Esophagus (tissue), 2 donors: ENCODE measurements at regions not wholly inside any gene's neighbourhood (a gene's known extent, or its start where the extent isn't known, plus 50 kb on each side); places are given as distances from the start of the nearest gene placed in this dataset.
"Not testable (repeated sequence)": the region's sequence is repeated elsewhere in the genome, so short reads cannot be mapped to it uniquely, and the experiment has no call there.

Experiments used
- H3K27ac ChIP-seq, 2 donors: one replicate each; pipeline ENCODE4 v1.5.1; 2013; ENCODE audit warnings: low read depth in 2 of 2, mild to moderate bottlenecking in 2 of 2, inconsistent platforms in 1 of 2, low read length in 1 of 2, moderate library complexity in 1 of 2
- H3K27me3 ChIP-seq, 2 donors: one replicate each; pipeline ENCODE4 v1.6.1; 2013; ENCODE audit warnings: low read length in 2 of 2, control low read depth in 1 of 2, mild to moderate bottlenecking in 1 of 2; ENCODE audit not compliant: insufficient read depth in 2 of 2, control insufficient read depth in 1 of 2
- H3K36me3 ChIP-seq, 2 donors: one replicate each; pipeline ENCODE4 v1.6.1; 2013; ENCODE audit warnings: low read length in 1 of 2; ENCODE audit not compliant: control insufficient read depth in 2 of 2, insufficient read depth in 2 of 2
- H3K4me1 ChIP-seq, 2 donors: one replicate each; pipeline ENCODE4 v1.6.1; 2013; ENCODE audit warnings: low read length in 1 of 2; ENCODE audit not compliant: control insufficient read depth in 2 of 2, insufficient read depth in 2 of 2
- H3K4me3 ChIP-seq, 2 donors: one replicate each; pipeline ENCODE4 v1.5.1; 2013; ENCODE audit warnings: low read length in 2 of 2, mild to moderate bottlenecking in 2 of 2, low read depth in 1 of 2, moderate library complexity in 1 of 2
- H3K9me3 ChIP-seq, 2 donors: one replicate each; pipeline ENCODE4 v1.6.1; 2013; ENCODE audit warnings: mild to moderate bottlenecking in 2 of 2, low read depth in 1 of 2, low read length in 1 of 2, moderate library complexity in 1 of 2; ENCODE audit not compliant: control insufficient read depth in 2 of 2, insufficient read depth in 1 of 2
- WGBS, 2 donors: extraction: QIAGEN DNeasy Blood & Tissue Kit; methylation state at CpG; one replicate each; pipeline ENCODE4 v1.1.7; 2013; 5-methylcytosine and 5-hydroxymethylcytosine counted together
- donor health status: healthy with polysubstance abuse.
- donor health status: Bipolar disorder and iron deficiency.

DNA sequence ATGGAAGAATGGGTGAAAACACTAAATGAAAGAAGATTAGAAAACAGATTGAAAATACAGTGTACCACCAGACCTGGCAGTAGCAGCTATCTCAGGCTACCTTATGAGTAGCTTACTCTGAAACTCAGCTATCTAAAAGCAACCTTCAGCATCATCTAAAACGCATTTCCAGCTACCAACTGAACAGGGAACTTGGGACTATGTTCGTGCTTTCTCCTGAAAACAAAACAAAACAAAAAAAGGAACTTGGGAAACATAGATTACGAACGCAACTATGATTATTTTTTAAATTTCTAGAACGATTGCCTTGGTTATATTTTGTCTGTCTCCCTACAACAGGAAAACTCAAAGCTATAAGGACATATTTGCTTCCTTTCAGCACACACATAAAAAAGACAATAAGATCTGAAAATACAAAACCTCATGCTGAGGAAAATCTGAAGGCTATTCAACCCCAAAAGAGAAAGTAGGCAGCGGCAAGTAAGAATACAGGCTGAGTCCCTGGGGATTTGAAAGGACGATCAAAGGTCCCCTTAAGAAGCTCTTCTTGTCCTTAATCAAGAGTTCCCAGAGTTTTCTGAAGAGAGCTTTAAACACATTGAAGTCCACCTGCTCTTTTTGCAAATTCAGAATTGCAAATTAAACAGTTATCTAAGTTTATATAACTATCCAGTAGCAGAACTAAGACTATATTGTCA lies 53.4 kb downstream of the OR2K2 start:
- WGBS, 2 donors = 75 to 78% methylated on average over 7 of the region's 7 CpGs
- H3K36me3 ChIP-seq = no peaks in the 10 kb centered on the region
- H3K9me3 ChIP-seq = no peaks in the 10 kb centered on the region
- no peaks in the 10 kb centered on the region for H3K27me3 ChIP-seq
- no peak overlapping the region for H3K4me3 ChIP-seq
- no peak overlapping the region for H3K27ac ChIP-seq
- H3K4me1 ChIP-seq = no peaks in the 10 kb centered on the region

- H3K4me1 ChIP-seq = no peaks in the 10 kb centered on the region
- 72 to 73% methylated on average over 2 of the region's 2 CpGs for WGBS, 2 donors
- H3K36me3 ChIP-seq = no peaks in the 10 kb centered on the region
- H3K27ac ChIP-seq = no peak overlapping the region
- no peaks in the 10 kb centered on the region for H3K9me3 ChIP-seq
- no peak overlapping the region for H3K4me3 ChIP-seq
- H3K27me3 ChIP-seq = peaks cover 0 to 2% of the 10 kb centered on the region in 2 donors
These were observed 55.3 kb downstream of the OR2K2 start for GRCh38 chr9:111274737-111275136.

- Histone ChIP-seq H3K27me3 (peaks cover 0 to 2% of the 10 kb centered on the region in 2 donors), H3K27ac (no peak overlapping the region), H3K9me3 (no peaks in the 10 kb centered on the region), H3K36me3 (no peaks in the 10 kb centered on the region), H3K4me1 (no peaks in the 10 kb centered on the region), H3K4me3 (no peak overlapping the region)
- WGBS, 2 donors = 44 to 45% methylated on average over 4 of the region's 4 CpGs
These were observed 57.4 kb downstream of the OR2K2 start for GRCh38 chr9:111272581-111272980.

GRCh38 chr9:111271481-111272080 lies 58.4 kb downstream of the OR2K2 start:
- no peaks in the 10 kb centered on the region for H3K36me3 ChIP-seq
- H3K4me1 ChIP-seq = no peaks in the 10 kb centered on the region
- H3K4me3 ChIP-seq = no peak overlapping the region
- WGBS, 2 donors = 76 to 78% methylated on average over 4 of the region's 4 CpGs
- no peak overlapping the region for H3K27ac ChIP-seq
- no peaks in the 10 kb centered on the region for H3K9me3 ChIP-seq
- peaks cover 0 to 2% of the 10 kb centered on the region in 2 donors for H3K27me3 ChIP-seq

- H3K36me3 ChIP-seq = no peaks in the 10 kb centered on the region
- H3K27me3 ChIP-seq = peaks cover 0 to 2% of the 10 kb centered on the region in 2 donors
- no peaks in the 10 kb centered on the region for H3K4me1 ChIP-seq
- peaks cover under 1 to 1% of the 10 kb centered on the region in 2 donors for H3K9me3 ChIP-seq
- no peak overlapping the region for H3K4me3 ChIP-seq
- no peak overlapping the region for H3K27ac ChIP-seq
- 90 to 94% methylated on average over 2 of the region's 2 CpGs for WGBS, 2 donors
These were observed 59.0 kb downstream of the OR2K2 start for GRCh38 chr9:111271047-111271446.

GRCh38 chr9:111266024-111266423 lies 64.0 kb downstream of the OR2K2 start:
- not testable (repeated sequence) for H3K4me3 ChIP-seq, H3K36me3 ChIP-seq, H3K27ac ChIP-seq, H3K27me3 ChIP-seq, H3K4me1 ChIP-seq, H3K9me3 ChIP-seq
- 77 to 78% methylated on average over 5 of the region's 5 CpGs for WGBS, 2 donors

DNA sequence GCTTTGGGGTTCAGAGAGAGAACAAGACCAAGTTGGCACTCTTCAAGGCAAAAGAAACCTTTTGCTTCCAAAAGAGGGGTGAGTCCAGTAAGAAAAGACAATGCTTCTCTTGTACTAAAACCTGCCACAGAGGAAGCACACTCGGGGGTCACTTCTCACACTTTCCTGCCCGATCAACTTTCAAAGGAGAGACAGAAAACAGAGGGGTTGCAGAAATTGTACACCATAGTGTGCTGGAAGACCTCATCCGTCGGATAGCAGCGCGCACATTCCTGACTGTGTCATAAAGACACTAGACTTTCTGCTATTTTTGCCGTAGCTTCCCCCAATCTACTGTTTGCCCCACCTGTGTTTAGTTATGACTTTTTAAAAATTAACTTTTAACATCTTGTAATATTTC lies 66.9 kb downstream of the OR2K2 start:
- H3K4me1 ChIP-seq = no peaks in the 10 kb centered on the region
- 66 to 70% methylated on average over 7 of the region's 7 CpGs for WGBS, 2 donors
- H3K36me3 ChIP-seq = no peaks in the 10 kb centered on the region
- no peak overlapping the region for H3K4me3 ChIP-seq
- H3K27me3 ChIP-seq = no peaks in the 10 kb centered on the region
- H3K27ac ChIP-seq = no peak overlapping the region
- H3K9me3 ChIP-seq = peaks cover 2 to 3% of the 10 kb centered on the region in 2 donors

DNA sequence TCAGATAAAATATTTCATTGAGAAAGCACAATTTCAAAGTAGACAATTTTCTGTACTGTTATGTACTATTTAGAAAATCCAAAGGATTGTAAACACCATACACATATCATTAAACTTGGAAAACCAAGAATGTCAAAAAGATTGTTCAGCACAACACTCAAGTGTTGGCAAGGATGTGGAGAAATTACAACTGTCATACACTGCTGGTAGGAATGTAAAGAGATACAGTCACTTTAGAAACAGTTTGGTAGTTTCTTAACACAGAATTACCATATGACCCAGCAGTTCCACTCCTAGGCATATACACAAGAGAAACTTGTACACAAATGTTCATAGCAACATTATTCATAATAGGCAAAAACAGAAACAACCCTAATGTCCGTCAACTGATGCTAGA lies 71.2 kb downstream of the OR2K2 start:
- H3K4me1 ChIP-seq = no peaks in the 10 kb centered on the region
- no peak overlapping the region for H3K27ac ChIP-seq
- H3K9me3 ChIP-seq = no peaks in the 10 kb centered on the region
- no peaks in the 10 kb centered on the region for H3K36me3 ChIP-seq
- no peaks in the 10 kb centered on the region for H3K27me3 ChIP-seq
- no peak overlapping the region for H3K4me3 ChIP-seq
- WGBS, 2 donors = 85% methylated on average over 1 of the region's 1 CpG

DNA sequence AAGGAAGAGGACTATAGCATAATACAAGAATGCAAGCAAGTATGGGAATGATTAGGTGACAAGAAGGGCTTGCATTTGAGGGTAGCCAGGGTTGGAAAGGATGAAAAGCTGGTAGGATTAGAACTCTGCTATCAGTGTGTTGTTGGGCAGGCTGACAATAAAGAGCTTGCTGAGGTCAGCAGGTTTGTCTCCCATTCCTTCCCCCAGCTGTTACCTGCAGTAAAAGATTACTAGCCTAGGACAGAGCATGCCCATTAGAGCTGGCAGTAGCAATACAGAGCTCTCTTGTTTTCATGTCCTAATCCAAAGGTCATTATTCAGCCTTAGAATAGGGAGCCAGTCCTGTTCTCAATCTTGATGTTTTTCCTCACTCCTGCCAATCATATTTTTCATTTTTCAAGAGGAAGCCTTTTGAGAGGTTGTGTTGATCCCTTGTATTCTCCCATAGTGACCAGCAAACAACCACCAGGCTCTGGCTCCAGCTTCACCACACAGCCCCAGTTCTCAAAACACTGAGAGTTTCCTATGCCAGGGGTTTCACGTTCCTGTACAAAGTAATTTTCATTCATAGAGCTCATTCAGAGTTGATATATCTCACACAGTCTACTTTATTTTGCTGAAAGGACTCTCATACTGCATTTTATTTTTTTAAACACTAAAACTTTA lies 71.7 kb downstream of the OR2K2 start:
- Histone ChIP-seq H3K27ac (no peak overlapping the region), H3K4me3 (no peak overlapping the region), H3K4me1 (no peaks in the 10 kb centered on the region), H3K27me3 (no peaks in the 10 kb centered on the region), H3K36me3 (no peaks in the 10 kb centered on the region), H3K9me3 (no peaks in the 10 kb centered on the region)
- WGBS, 2 donors = 51 to 53% methylated on average over 1 of the region's 1 CpG
